IMR-90 (cell line): ENCODE measurements at regions not wholly inside any gene's neighbourhood (a gene's known extent, or its start where the extent isn't known, plus 50 kb on each side); places are given as distances from the start of the nearest gene placed in this dataset.

Experiments
- ATAC-seq: fragments of 200-7000 bp; cut with Tn5 transposase; 2 replicates; pipeline ENCODE4 v1.9.1; 2020; ENCODE audit warnings: low read depth, mild to moderate bottlenecking, moderate library complexity
- BruUV-seq: library from RNA; stranded (reverse); fragments of 400-500 nt; replicated peaks from 2 replicates; lab custom pipeline; 2021; lab: Mats Ljungman, UMichigan
- CTCF ChIA-PET: fragments of 300-600 bp; formaldehyde crosslinking; extraction: SDS; loops from one replicate; lab custom pipeline; 2021; ENCODE audit warnings: antibody characterized with exemption; lab: Yijun Ruan, JAX
- POLR2A ChIA-PET: fragments of 300-600 bp; sonication (Branson Sonifier 250); formaldehyde crosslinking; loops from one replicate; lab custom pipeline; 2022; ENCODE audit warnings: antibody characterized with exemption; ENCODE audit not compliant: unreplicated experiment; lab: Charles Lee
- DNase-seq: peaks from one replicate; pipeline ENCODE4 v3.0.0; 2013
- H2AFZ ChIP-seq: replicated peaks from 2 replicates; pipeline ENCODE3; 2013; ENCODE audit warnings: low read length, mild to moderate bottlenecking; ENCODE audit not compliant: poor library complexity
- H2AK5ac ChIP-seq: 2 replicates; pipeline ENCODE4 v1.6.1; 2013; ENCODE audit warnings: low read depth, low read length, inconsistent platforms
- H2AK9ac ChIP-seq: replicated peaks from 2 replicates; pipeline ENCODE3; 2013; ENCODE audit warnings: mild to moderate bottlenecking, low read depth, low read length, moderate library complexity; ENCODE audit not compliant: poor library complexity
- H2BK120ac ChIP-seq: 2 replicates; pipeline ENCODE4 v1.6.1; 2013; ENCODE audit warnings: low read depth, low read length, inconsistent platforms
- H2BK15ac ChIP-seq: 3 replicates; pipeline ENCODE4 v1.6.1; 2013; ENCODE audit warnings: low read depth, low read length, inconsistent platforms
- H2BK20ac ChIP-seq: 2 replicates; pipeline ENCODE4 v1.6.1; 2013; ENCODE audit warnings: low read depth, mild to moderate bottlenecking, inconsistent platforms, low read length, moderate library complexity
- H2BK5ac ChIP-seq: 2 replicates; pipeline ENCODE4 v1.6.1; 2013; ENCODE audit warnings: mild to moderate bottlenecking, low read depth, low read length, inconsistent platforms; ENCODE audit not compliant: poor library complexity, severe bottlenecking
- H3K14ac ChIP-seq: replicated peaks from 2 replicates; pipeline ENCODE4 v1.6.1; 2013; ENCODE audit warnings: low read depth, low read length, inconsistent platforms
- H3K18ac ChIP-seq: 2 replicates; pipeline ENCODE4 v1.6.1; 2013; ENCODE audit warnings: low read depth, low read length, control low read depth
- H3K23ac ChIP-seq: 2 replicates; pipeline ENCODE4 v1.6.1; 2013; ENCODE audit warnings: low read depth, low read length, inconsistent platforms
- H3K27ac ChIP-seq: 2 replicates; pipeline ENCODE4 v1.5.1; 2013; ENCODE audit warnings: mild to moderate bottlenecking, control low read depth, low read length; ENCODE audit not compliant: insufficient read depth
- H3K27me3 ChIP-seq: 2 replicates; pipeline ENCODE4 v1.6.1; 2013; ENCODE audit warnings: low read length; ENCODE audit not compliant: control insufficient read depth, insufficient read depth
- H3K36me3 ChIP-seq: 2 replicates; pipeline ENCODE4 v1.6.1; 2013; ENCODE audit warnings: low read length, mixed read lengths; ENCODE audit not compliant: control insufficient read depth, insufficient read depth
- H3K4ac ChIP-seq: 2 replicates; pipeline ENCODE4 v1.6.1; 2013; ENCODE audit warnings: low read depth, low read length, inconsistent platforms
- H3K4me1 ChIP-seq: 2 replicates; pipeline ENCODE4 v1.6.1; 2013; ENCODE audit warnings: low read length, mixed read lengths; ENCODE audit not compliant: control insufficient read depth, insufficient read depth
- H3K4me2 ChIP-seq: 2 replicates; pipeline ENCODE4 v1.6.1; 2013; ENCODE audit warnings: low read depth, mild to moderate bottlenecking, control low read depth, low read length, moderate library complexity
- H3K4me3 ChIP-seq: 2 replicates; pipeline ENCODE4 v1.5.1; 2013; ENCODE audit warnings: low read depth, mild to moderate bottlenecking, control low read depth, low read length, moderate library complexity; ENCODE audit not compliant: insufficient read depth
- H3K56ac ChIP-seq: 2 replicates; pipeline ENCODE4 v1.6.1; 2013; ENCODE audit warnings: low read length, inconsistent platforms; ENCODE audit not compliant: insufficient read depth; ENCODE audit errors: extremely low read depth
- H3K79me1 ChIP-seq, 2 experiments: 2 replicates each; pipeline ENCODE4 v1.6.1; 2013; ENCODE audit warnings: low read length in 2 of 2, inconsistent platforms in 1 of 2, low read depth in 1 of 2
- H3K9ac ChIP-seq: 2 replicates; pipeline ENCODE4 v1.6.1; 2013; ENCODE audit warnings: low read depth, low read length, control low read depth
- H3K9me1 ChIP-seq: 2 replicates; pipeline ENCODE4 v1.6.1; 2013; ENCODE audit warnings: low read length, inconsistent platforms; ENCODE audit not compliant: insufficient read depth
- H3K9me3 ChIP-seq: 2 replicates; pipeline ENCODE4 v1.6.1; 2013; ENCODE audit warnings: low read length; ENCODE audit not compliant: control insufficient read depth, insufficient read depth
- H4K20me1 ChIP-seq: 2 replicates; pipeline ENCODE4 v1.6.1; 2013; ENCODE audit warnings: low read length, inconsistent platforms; ENCODE audit not compliant: insufficient read depth
- H4K5ac ChIP-seq: 2 replicates; pipeline ENCODE4 v1.6.1; 2013; ENCODE audit warnings: mild to moderate bottlenecking, low read depth, low read length, control low read depth
- H4K8ac ChIP-seq, 2 experiments: 2 replicates each; pipeline ENCODE4 v1.6.1; 2013; ENCODE audit warnings: low read depth in 2 of 2, low read length in 2 of 2, control low read depth in 1 of 2, inconsistent platforms in 1 of 2
- H4K91ac ChIP-seq: 2 replicates; pipeline ENCODE4 v1.6.1; 2013; ENCODE audit warnings: low read depth, low read length, inconsistent platforms; ENCODE audit not compliant: insufficient read depth
- BHLHE40 ChIP-seq: fragments of 150-350 bp; IDR thresholded peaks from 2 replicates; pipeline ENCODE4 v1.6.1; 2016; ENCODE audit warnings: mild to moderate bottlenecking, low read depth, low read length
- CEBPB ChIP-seq: IDR thresholded peaks from 2 replicates; pipeline ENCODE4 v1.6.1; 2012; ENCODE audit warnings: low read depth, low read length, improper control_type of control experiment
- CHD1 ChIP-seq: IDR thresholded peaks from 2 replicates; pipeline ENCODE4 v1.6.1; 2012; ENCODE audit warnings: low read depth, low read length, improper control_type of control experiment
- FOS ChIP-seq: fragments of 150-350 bp; IDR thresholded peaks from 2 replicates; pipeline ENCODE4 v1.6.1; 2016; ENCODE audit warnings: low read depth, low read length
- MAFK ChIP-seq: IDR thresholded peaks from 2 replicates; pipeline ENCODE4 v1.6.1; 2012; ENCODE audit warnings: low read depth, low read length, improper control_type of control experiment
- MAZ ChIP-seq: IDR thresholded peaks from 2 replicates; pipeline ENCODE4 v1.6.1; 2012; ENCODE audit warnings: low read depth, mild to moderate bottlenecking, low read length, improper control_type of control experiment, moderate library complexity, borderline replicate concordance
- MXI1 ChIP-seq: IDR thresholded peaks from 2 replicates; pipeline ENCODE4 v1.6.1; 2012; ENCODE audit warnings: low read depth, mild to moderate bottlenecking, low read length, moderate library complexity, borderline replicate concordance
- NFE2L2 ChIP-seq: fragments of 150-350 bp; IDR thresholded peaks from 2 replicates; pipeline ENCODE4 v1.6.1; 2016; ENCODE audit warnings: low read depth, mild to moderate bottlenecking, low read length
- POLR2A ChIP-seq: IDR thresholded peaks from 2 replicates; pipeline ENCODE4 v1.6.1; 2012; ENCODE audit warnings: mild to moderate bottlenecking, low read depth, low read length
- RAD21 ChIP-seq: IDR thresholded peaks from 2 replicates; pipeline ENCODE4 v1.6.1; 2012; ENCODE audit warnings: low read length, improper control_type of control experiment
- RCOR1 ChIP-seq: IDR thresholded peaks from 2 replicates; pipeline ENCODE4 v1.6.1; 2012; ENCODE audit warnings: mild to moderate bottlenecking, low read length, improper control_type of control experiment; ENCODE audit not compliant: insufficient replicate concordance
- RFX5 ChIP-seq: IDR thresholded peaks from 2 replicates; pipeline ENCODE4 v1.8.0; 2012; ENCODE audit warnings: low read depth, mild to moderate bottlenecking, low read length, moderate library complexity
- SMC3 ChIP-seq: fragments of 150-350 bp; IDR thresholded peaks from 2 replicates; pipeline ENCODE4 v1.6.1; 2016; ENCODE audit warnings: low read depth, mild to moderate bottlenecking, antibody characterized with exemption, low read length, moderate library complexity
- WGBS, 2 experiments: methylation state at CpG; one replicate each; pipeline versions ENCODE4 v1.1.5 to v1.1.7; 2013; ENCODE audit warnings: missing lambda C conversion rate in 2 of 2; ENCODE audit not compliant: insufficient read length in 1 of 2; ENCODE audit errors: extremely low coverage in 2 of 2; 5-methylcytosine and 5-hydroxymethylcytosine counted together
- dilution Hi-C: fragments of 300-500 bp; cut with HindIII; formaldehyde crosslinking; loops from one replicate; pipeline ENCODE4 v1.14.3; 2018; ENCODE audit warnings: low sequenced_read_pairs; ENCODE audit not compliant: unreplicated experiment
- in situ Hi-C: fragments of 300-500 bp; cut with MboI; formaldehyde crosslinking; loops from 3 replicates; pipeline ENCODE4 v1.14.3; 2019; ENCODE audit warnings: low sequenced_read_pairs, inconsistent platforms, mixed read lengths
- intact Hi-C: fragments of 100-400 bp; cut with micrococcal nuclease; formaldehyde crosslinking; loops from 2 replicates; pipeline ENCODE4 v1.10.0; 2022
- TF ChIP-seq, protein P1 (sequence below): conservative IDR thresholded peaks from 2 replicates; pipeline ENCODE4 v1.5.1; 2012; ENCODE audit warnings: mild to moderate bottlenecking, low read depth, low read length, improper control_type of control experiment
- TF ChIP-seq, protein P2 (sequence below): fragments of 150-350 bp; IDR thresholded peaks from 2 replicates; pipeline ENCODE4 v1.6.1; 2017; ENCODE audit warnings: mild to moderate bottlenecking, antibody characterized with exemption, low read length, low read depth

DNA sequence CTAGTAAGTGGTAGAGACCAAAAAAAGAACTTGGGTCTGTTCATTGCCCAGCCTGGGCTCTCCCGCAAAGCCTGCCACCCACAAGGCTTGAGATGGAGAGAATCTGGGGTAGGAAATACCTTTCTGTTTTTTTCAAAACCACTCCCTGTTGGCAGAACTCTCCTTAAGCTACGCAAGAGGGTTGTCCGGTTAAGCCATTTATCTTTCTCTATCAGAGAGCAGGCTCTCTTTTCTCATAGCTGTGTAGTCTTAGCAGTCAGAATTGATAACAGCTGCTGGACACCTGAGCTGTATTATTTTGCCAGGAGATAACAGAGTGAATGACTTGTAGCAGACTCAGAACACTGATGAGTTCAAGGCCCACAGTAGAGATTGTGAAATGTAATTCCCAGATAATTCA lies 1088.1 kb downstream of the TSN start:
- no TSS peak for BruUV-seq
- Histone ChIP-seq H3K9me1 (no peaks in the 10 kb centered on the region), H3K4me2 (no peak overlapping the region), H2AK9ac (no peak overlapping the region), H2BK120ac (no peak overlapping the region), H3K9ac (no peak overlapping the region), H2AFZ (no peak overlapping the region), H3K27me3 (no peaks in the 10 kb centered on the region), H3K56ac (no peak overlapping the region), H3K4ac (no peak overlapping the region), H3K36me3 (no peaks in the 10 kb centered on the region), H2AK5ac (no peak overlapping the region), H4K20me1 (no peaks in the 10 kb centered on the region), H4K8ac (no peak overlapping the region), H4K91ac (no peak overlapping the region), H2BK5ac (no peak overlapping the region), H4K5ac (no peak overlapping the region), H3K18ac (no peak overlapping the region), H3K79me1 (no peaks in the 10 kb centered on the region), H3K23ac (no peak overlapping the region), H3K27ac (no peak overlapping the region), H3K9me3 (no peaks in the 10 kb centered on the region; the same call in 1 of the 2 replicates), H3K14ac (no peak overlapping the region), H2BK20ac (no peak overlapping the region), H2BK15ac (no peak overlapping the region), H3K4me1 (no peaks in the 10 kb centered on the region), H3K4me3 (no peak overlapping the region)
- intact Hi-C loops: no loop called here
- ATAC-seq: no peak
- DNase-seq: no peak
- in situ Hi-C loops: no loop called here
- TF ChIP-seq CHD1 (no peak), FOS (no peak), CEBPB (no peak), NFE2L2 (no peak), POLR2A (no peak), MXI1 (no peak), SMC3 (no peak), MAFK (no peak), RFX5 (no peak), RCOR1 (no peak), RAD21 (no peak), BHLHE40 (no peak), MAZ (no peak)
- TF ChIP-seq, protein P1, sequence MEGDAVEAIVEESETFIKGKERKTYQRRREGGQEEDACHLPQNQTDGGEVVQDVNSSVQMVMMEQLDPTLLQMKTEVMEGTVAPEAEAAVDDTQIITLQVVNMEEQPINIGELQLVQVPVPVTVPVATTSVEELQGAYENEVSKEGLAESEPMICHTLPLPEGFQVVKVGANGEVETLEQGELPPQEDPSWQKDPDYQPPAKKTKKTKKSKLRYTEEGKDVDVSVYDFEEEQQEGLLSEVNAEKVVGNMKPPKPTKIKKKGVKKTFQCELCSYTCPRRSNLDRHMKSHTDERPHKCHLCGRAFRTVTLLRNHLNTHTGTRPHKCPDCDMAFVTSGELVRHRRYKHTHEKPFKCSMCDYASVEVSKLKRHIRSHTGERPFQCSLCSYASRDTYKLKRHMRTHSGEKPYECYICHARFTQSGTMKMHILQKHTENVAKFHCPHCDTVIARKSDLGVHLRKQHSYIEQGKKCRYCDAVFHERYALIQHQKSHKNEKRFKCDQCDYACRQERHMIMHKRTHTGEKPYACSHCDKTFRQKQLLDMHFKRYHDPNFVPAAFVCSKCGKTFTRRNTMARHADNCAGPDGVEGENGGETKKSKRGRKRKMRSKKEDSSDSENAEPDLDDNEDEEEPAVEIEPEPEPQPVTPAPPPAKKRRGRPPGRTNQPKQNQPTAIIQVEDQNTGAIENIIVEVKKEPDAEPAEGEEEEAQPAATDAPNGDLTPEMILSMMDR: no peak
- TF ChIP-seq, protein P2, sequence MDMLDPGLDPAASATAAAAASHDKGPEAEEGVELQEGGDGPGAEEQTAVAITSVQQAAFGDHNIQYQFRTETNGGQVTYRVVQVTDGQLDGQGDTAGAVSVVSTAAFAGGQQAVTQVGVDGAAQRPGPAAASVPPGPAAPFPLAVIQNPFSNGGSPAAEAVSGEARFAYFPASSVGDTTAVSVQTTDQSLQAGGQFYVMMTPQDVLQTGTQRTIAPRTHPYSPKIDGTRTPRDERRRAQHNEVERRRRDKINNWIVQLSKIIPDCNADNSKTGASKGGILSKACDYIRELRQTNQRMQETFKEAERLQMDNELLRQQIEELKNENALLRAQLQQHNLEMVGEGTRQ: no peak
- no CpG with 5 or more reads among the region's 3 CpGs for WGBS, 2 experiments
- POLR2A ChIA-PET: no interaction called here
- CTCF ChIA-PET: no interaction called here
- dilution Hi-C loops: no loop called here
